LNCaP clone FGC (cell line): ENCODE measurements at regions not wholly inside any gene's neighbourhood (a gene's known extent, or its start where the extent isn't known, plus 50 kb on each side); places are given as distances from the start of the nearest gene placed in this dataset.

ENCODE experiments used
- DNase-seq: peaks from one replicate; pipeline ENCODE4 v3.0.0-alpha.2; 2011; ENCODE audit warnings: low read depth
- H3K4me3 ChIP-seq: 2 replicates; pipeline ENCODE4 v1.5.1; 2011; ENCODE audit warnings: mild to moderate bottlenecking, low read depth, low read length, control low read depth
- TF ChIP-seq, protein P1 (sequence below): IDR thresholded peaks from 2 replicates; pipeline ENCODE4 v1.5.1; 2012; ENCODE audit warnings: mild to moderate bottlenecking; ENCODE audit not compliant: control insufficient read depth, insufficient read depth; ENCODE audit errors: extremely low read depth

DNA sequence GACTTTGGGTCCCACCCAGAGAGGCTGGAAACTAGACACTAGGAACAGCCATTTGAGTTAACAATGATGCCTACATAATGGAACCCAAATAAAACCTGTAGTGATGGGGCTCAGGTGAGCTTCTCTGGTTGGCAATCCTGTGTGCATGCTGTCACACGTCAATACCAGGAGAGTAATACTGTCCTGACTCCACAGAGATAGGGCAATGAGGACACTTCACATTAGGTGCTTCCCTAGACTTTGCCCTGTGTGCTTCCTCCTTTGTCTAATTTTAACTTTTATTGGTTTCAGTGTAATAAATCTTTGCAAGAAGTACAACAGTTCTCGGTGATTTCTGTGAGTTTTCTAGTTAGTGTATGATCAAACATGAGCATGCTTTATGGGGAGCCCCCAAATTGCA is 281.8 kb upstream of the ARRDC4 start:
- TF ChIP-seq, protein P1, sequence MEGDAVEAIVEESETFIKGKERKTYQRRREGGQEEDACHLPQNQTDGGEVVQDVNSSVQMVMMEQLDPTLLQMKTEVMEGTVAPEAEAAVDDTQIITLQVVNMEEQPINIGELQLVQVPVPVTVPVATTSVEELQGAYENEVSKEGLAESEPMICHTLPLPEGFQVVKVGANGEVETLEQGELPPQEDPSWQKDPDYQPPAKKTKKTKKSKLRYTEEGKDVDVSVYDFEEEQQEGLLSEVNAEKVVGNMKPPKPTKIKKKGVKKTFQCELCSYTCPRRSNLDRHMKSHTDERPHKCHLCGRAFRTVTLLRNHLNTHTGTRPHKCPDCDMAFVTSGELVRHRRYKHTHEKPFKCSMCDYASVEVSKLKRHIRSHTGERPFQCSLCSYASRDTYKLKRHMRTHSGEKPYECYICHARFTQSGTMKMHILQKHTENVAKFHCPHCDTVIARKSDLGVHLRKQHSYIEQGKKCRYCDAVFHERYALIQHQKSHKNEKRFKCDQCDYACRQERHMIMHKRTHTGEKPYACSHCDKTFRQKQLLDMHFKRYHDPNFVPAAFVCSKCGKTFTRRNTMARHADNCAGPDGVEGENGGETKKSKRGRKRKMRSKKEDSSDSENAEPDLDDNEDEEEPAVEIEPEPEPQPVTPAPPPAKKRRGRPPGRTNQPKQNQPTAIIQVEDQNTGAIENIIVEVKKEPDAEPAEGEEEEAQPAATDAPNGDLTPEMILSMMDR, result no peak
- DNase-seq, result no peak
- H3K4me3 ChIP-seq, result no peak overlapping the region

DNA sequence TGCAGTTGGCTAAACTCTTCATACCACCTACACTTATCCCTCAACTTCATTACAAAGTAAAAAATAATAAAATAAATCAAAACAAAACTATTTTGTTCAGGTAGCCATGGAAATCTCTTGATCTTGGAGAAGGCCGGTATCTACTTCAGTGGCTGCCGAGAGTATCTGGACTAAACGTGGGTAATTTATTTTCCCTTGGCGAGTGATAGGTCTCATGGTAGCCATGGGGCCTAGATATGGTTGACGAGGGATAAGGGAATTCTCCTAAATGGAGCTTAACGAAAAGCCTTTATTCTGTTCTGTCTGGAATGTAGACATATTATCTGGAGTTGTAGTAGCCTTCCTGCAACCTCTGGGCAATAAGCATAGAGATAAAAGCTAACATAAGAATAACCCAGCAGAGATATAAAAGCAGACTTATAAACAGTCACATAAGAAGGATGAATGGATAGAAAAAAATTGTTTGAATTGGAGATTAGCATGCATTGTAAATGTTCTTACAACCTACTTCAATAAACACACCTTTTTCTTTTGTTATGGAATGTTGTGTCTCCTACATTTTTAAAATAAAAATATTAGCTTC is 281.3 kb upstream of the ARRDC4 start:
- TF ChIP-seq, protein P1, result no peak
- DNase-seq, result no peak
- H3K4me3 ChIP-seq, result no peak overlapping the region

DNA sequence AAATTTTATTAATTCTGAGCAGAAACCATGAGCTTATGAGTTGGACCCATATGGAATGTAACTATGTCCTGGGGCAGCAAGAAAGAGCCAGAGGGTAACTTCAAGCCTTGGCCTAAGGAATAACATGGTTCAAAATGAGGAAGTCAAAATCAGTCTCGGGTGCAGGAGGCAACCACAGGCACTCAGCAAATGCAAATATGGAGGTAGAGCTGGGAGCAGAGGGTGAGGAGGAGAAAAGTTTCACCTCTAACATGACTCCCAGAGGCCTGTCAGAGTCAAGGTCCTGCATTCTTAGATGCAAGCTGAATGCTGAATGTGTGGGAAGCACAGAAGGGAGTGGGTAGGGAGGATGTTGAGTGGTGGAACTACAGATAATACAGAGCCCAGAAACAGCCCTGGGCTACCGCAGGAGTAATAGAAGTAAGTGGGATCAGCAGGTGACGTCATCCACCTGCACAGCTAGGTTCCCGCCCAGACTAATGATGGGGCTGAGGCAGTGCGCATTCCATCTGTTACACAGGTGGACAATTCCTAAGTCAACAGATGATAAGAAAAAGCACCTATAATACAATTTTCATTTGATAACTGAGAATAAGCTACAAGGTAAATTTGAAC is 279.8 kb upstream of the ARRDC4 start:
- TF ChIP-seq, protein P1, result no peak
- no peak for DNase-seq
- H3K4me3 ChIP-seq, result no peak overlapping the region

DNA sequence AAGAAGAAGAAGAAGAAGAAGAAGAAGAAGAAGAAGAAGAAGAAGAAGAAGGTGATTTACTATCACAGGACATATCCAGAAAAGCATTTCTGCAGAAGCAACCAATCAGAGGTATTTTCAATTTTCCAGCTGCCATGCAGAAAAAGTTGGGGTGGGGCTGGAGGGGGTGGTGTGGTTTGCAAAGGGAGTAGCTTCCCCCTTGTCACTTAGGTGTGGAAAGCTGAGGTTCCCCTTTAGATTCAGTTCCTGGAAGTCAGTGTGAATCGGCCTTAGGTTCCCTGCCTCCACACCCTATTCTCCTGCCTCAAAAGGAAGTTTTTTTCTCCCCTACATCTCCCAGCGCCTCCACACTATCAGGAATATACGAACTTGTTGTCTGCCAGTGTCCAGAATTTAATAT is 276.7 kb upstream of the ARRDC4 start:
- TF ChIP-seq, protein P1, result no peak
- no peak overlapping the region for H3K4me3 ChIP-seq
- no peak for DNase-seq

DNA sequence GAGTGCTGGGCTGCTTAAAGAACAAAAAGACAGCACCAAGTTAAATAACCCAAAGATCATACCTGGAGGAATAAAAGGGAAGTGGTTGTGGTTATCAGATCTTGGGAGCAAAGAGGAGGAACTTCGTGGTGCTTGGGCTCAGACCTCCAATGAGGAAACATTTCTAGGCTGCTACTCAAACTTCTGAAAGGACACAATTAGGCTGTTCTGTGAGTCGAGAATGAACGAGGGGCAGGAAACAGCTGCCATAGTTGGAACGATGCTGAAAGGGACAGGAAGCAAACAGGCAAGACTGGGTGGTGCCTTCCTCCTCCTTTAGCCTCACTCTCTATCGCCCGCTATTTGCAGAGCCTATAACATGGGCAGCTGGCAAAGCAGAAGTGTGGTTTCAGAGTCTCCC is 276.3 kb upstream of the ARRDC4 start:
- no peak overlapping the region for H3K4me3 ChIP-seq
- no peak for DNase-seq
- TF ChIP-seq, protein P1, result no peak

DNA sequence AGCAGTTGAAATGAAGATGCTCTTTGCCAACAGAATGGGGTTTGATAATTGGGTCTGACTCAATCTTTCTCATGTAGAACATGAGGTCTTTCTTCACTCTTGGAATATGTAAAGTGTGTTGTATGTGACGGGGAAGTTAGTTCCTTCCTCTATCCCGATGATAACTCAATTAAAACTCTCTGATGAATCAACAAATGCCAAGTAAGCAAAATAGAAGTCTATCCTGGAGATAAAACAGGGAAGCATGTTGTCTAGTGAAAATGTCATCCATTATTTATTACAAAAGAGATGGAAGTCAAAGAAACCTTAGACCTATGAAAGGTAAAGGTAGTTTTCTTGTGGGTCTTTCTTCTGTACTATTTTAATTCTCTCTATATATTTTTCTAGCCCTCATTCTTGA is 274.2 kb upstream of the ARRDC4 start:
- TF ChIP-seq, protein P1, result no peak
- no peak overlapping the region for H3K4me3 ChIP-seq
- no peak for DNase-seq

DNA sequence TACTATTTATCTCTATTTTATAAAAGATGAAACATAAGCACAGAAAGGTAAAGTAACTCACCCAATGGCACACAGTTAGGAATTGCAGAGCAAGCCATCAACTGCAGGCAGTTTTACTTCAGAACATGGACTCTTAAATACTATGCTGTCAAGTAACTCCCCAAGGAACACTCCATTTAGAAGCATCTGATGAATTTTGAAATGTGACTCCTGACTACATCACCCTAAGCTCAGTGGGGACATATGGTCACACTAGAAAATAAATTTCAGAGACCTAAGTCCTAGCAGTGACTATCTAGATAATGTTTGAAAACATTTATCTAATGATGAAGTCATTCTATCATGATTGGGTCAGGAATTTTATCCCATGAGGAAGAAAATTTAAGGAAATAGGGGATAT is 272.8 kb upstream of the ARRDC4 start:
- H3K4me3 ChIP-seq, result no peak overlapping the region
- no peak for DNase-seq

More for the DNA sequence above, 272.8 kb upstream of the ARRDC4 start:
- TF ChIP-seq, protein P1, result no peak
